Activated T-cell treated with anti-CD3 and anti-CD28 coated beads, Interleukin-2, amount 50 U/mL, for 72 hours (primary cell): ENCODE measurements at regions not wholly inside any gene's neighbourhood (a gene's known extent, or its start where the extent isn't known, plus 50 kb on each side); places are given as distances from the start of the nearest gene placed in this dataset.

Experiments used
- ATAC-seq, 2 donors: fragments of 150-1000 bp; cut with Tn5 transposase; replicated peaks in 1 of 2; 2 replicates each; pipeline ENCODE4 v1.10.0; 2021; ENCODE audit warnings: moderate library complexity in 2 of 2, mild to moderate bottlenecking in 1 of 2
- DNase-seq, 2 donors: peaks; one replicate each; pipeline ENCODE4 v3.0.0; 2021 to 2022; ENCODE audit warnings: mixed read lengths in 1 of 2
- H3K27ac Mint-ChIP-seq: one replicate; pipeline ENCODE4 v1.8.0; 2022; ENCODE audit warnings: mild to moderate bottlenecking, moderate library complexity, mixed read lengths
- H3K27me3 Mint-ChIP-seq: one replicate; pipeline ENCODE4 v1.8.0; 2022; ENCODE audit warnings: low read depth, mixed read lengths
- H3K36me3 Mint-ChIP-seq, 2 donors: one replicate each; pipeline ENCODE4 v1.8.0; 2022; ENCODE audit warnings: mixed read lengths in 2 of 2, mild to moderate bottlenecking in 1 of 2; ENCODE audit not compliant: insufficient read depth in 2 of 2
- H3K4me1 Mint-ChIP-seq: one replicate; pipeline ENCODE4 v1.8.0; 2022; ENCODE audit warnings: low read depth, mixed read lengths
- H3K4me3 Mint-ChIP-seq, 2 donors: one replicate each; pipeline ENCODE4 v1.8.0; 2022; ENCODE audit warnings: mild to moderate bottlenecking in 2 of 2, mixed read lengths in 2 of 2, moderate library complexity in 2 of 2
- H3K9me3 Mint-ChIP-seq, 2 donors: one replicate each; pipeline ENCODE4 v1.8.0; 2022; ENCODE audit warnings: mixed read lengths in 2 of 2

DNA sequence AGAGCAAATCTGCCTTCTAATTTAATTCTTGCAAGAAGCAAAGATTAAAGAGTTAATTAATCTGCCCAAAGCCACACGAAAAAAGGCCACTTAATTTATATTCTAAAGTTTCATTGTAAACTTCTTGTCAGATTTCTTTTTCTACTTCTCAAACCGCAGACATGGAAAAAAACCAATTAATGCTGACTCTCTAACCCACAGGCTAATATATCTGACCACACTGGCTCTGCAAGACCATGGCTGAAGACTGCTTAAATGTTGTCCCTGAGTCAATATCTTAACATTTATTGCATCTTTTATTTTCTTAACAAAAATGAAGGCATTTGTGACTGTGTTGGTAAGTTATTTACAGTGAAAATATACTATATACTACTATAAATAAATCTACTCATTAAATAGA, 234.0 kb upstream of the SP8 start:
- DNase-seq (no peak), ATAC-seq (no peak)
- H3K27me3 Mint-ChIP-seq = no peaks in the 10 kb centered on the region
- no peaks in the 10 kb centered on the region for H3K4me1 Mint-ChIP-seq
- no peak overlapping the region for H3K4me3 Mint-ChIP-seq
- no peaks in the 10 kb centered on the region for H3K36me3 Mint-ChIP-seq
- H3K9me3 Mint-ChIP-seq = peaks cover under 1% of the 10 kb centered on the region in 2 donors
- no peak overlapping the region for H3K27ac Mint-ChIP-seq

- DNase-seq (no peak), ATAC-seq (no peak)
- Mint-ChIP-seq H3K9me3 (no peaks in the 10 kb centered on the region), H3K27me3 (no peaks in the 10 kb centered on the region), H3K4me3 (no peak overlapping the region), H3K4me1 (no peaks in the 10 kb centered on the region), H3K27ac (no peak overlapping the region), H3K36me3 (no peaks in the 10 kb centered on the region)
Observed at GRCh38 chr7:21023841-21024484, 237.3 kb upstream of the SP8 start.

GRCh38 chr7:21024485-21024867, 237.8 kb upstream of the SP8 start:
- Mint-ChIP-seq H3K4me1 (no peaks in the 10 kb centered on the region), H3K36me3 (no peaks in the 10 kb centered on the region), H3K27ac (no peak overlapping the region), H3K9me3 (no peaks in the 10 kb centered on the region), H3K4me3 (no peak overlapping the region), H3K27me3 (no peaks in the 10 kb centered on the region)
- DNase-seq (no peak), ATAC-seq (no peak)

- Mint-ChIP-seq H3K27me3 (no peaks in the 10 kb centered on the region), H3K27ac (no peak overlapping the region), H3K4me1 (no peaks in the 10 kb centered on the region), H3K9me3 (no peaks in the 10 kb centered on the region), H3K4me3 (no peak overlapping the region), H3K36me3 (no peaks in the 10 kb centered on the region)
- no peak for DNase-seq
- no peak for ATAC-seq
Observed at GRCh38 chr7:21028186-21028585, 241.5 kb upstream of the SP8 start.

- H3K9me3 Mint-ChIP-seq = no peaks in the 10 kb centered on the region
- DNase-seq (no peak), ATAC-seq (no peak)
- H3K4me3 Mint-ChIP-seq = no peak overlapping the region
- no peaks in the 10 kb centered on the region for H3K36me3 Mint-ChIP-seq
- no peaks in the 10 kb centered on the region for H3K4me1 Mint-ChIP-seq
- H3K27me3 Mint-ChIP-seq = no peaks in the 10 kb centered on the region
- no peak overlapping the region for H3K27ac Mint-ChIP-seq
Observed at GRCh38 chr7:21028599-21028998, 241.9 kb upstream of the SP8 start.

DNA sequence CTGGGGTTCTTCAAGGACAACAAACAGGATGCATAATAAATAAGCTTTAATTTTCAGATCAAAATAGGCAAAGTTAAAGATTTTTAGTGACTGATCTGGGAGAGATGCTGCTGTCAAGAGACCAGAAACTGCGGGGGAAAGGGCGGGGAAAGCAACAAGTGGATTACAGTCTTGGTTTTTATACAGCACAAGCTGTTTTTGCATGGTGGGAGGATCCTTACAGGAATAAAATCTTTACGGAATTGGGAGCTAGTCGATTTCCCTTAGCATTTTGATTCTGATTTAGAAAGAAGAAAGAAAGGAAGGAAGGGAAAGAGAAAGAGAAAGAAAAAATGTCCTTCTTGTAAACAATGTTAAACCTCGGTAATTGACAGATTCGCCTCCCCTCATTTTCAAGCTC, 242.3 kb upstream of the SP8 start:
- H3K4me3 Mint-ChIP-seq = no peak overlapping the region
- no peaks in the 10 kb centered on the region for H3K4me1 Mint-ChIP-seq
- H3K36me3 Mint-ChIP-seq = no peaks in the 10 kb centered on the region
- no peaks in the 10 kb centered on the region for H3K9me3 Mint-ChIP-seq
- ATAC-seq (no peak), DNase-seq (no peak)
- H3K27ac Mint-ChIP-seq = no peak overlapping the region
- no peaks in the 10 kb centered on the region for H3K27me3 Mint-ChIP-seq

DNA sequence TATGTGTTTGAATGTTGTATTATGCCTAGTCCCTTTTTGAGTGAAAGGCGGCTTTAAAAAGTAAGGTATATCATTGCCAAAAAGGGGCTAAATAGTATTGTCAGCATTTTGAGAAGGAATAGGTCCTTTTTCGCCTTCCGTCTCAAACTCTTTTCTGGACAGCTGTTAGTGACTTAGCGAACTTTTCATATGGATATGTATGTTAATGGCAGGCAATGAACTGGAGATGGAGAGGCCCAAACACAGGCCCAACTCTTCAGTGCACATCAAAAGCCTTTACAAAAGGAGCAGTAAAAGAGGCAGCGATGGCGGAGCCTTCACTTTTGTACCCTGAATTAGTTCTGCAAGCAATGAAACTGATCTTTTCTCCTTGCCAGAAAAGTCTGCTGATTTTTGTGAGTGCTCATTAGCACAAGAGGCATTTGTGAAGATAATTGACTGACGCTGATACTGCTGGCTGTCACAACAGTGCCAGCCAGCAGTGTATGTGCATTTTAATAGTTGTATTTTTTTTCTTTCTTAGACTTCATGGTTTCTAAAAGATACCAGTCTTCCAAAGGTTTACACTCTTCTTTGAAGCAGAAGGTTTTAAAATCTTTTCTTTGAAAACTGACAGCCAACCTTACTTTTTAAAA, 243.7 kb upstream of the SP8 start:
- ATAC-seq = no peak
- H3K4me1 Mint-ChIP-seq = no peaks in the 10 kb centered on the region
- H3K36me3 Mint-ChIP-seq = no peaks in the 10 kb centered on the region
- DNase-seq = no peak
- no peak overlapping the region for H3K27ac Mint-ChIP-seq
- no peaks in the 10 kb centered on the region for H3K27me3 Mint-ChIP-seq
- H3K4me3 Mint-ChIP-seq = no peak overlapping the region
- no peaks in the 10 kb centered on the region for H3K9me3 Mint-ChIP-seq

DNA sequence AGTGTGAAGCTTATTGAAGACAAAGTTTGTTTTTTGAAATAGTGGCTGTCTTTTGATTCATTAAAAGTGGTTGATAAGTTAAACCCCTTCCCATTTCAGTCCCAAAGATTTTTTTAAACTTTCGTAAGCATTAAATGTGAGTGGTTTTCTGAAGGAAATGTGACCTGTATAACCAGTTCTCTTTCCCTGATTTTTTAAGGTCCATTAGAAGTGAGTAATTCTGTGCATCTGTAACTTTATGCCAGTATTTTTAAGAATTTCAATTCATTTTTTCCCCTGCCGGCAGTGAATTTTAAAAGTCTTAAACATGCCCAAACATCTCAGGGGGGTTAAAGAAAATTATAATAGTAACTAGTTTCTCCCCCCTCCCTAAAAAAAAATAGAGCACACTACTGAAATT, 254.6 kb upstream of the SP8 start:
- H3K36me3 Mint-ChIP-seq = no peaks in the 10 kb centered on the region
- H3K27me3 Mint-ChIP-seq = no peaks in the 10 kb centered on the region
- ATAC-seq (no peak), DNase-seq (no peak)
- peaks cover 1 to 2% of the 10 kb centered on the region in 2 donors for H3K9me3 Mint-ChIP-seq
- H3K4me3 Mint-ChIP-seq = no peak overlapping the region
- no peaks in the 10 kb centered on the region for H3K4me1 Mint-ChIP-seq
- no peak overlapping the region for H3K27ac Mint-ChIP-seq

GRCh38 chr7:21041666-21042065, 255.0 kb upstream of the SP8 start:
- DNase-seq (no peak), ATAC-seq (no peak)
- Mint-ChIP-seq H3K9me3 (peaks cover 1 to 2% of the 10 kb centered on the region in 2 donors), H3K4me1 (no peaks in the 10 kb centered on the region), H3K27me3 (no peaks in the 10 kb centered on the region), H3K27ac (no peak overlapping the region), H3K36me3 (no peaks in the 10 kb centered on the region), H3K4me3 (no peak overlapping the region)

GRCh38 chr7:21044384-21044783, 257.7 kb upstream of the SP8 start:
- Mint-ChIP-seq H3K27me3 (no peaks in the 10 kb centered on the region), H3K27ac (no peak overlapping the region), H3K36me3 (no peaks in the 10 kb centered on the region), H3K9me3 (peaks cover 0 to 1% of the 10 kb centered on the region in 2 donors), H3K4me1 (no peaks in the 10 kb centered on the region), H3K4me3 (no peak overlapping the region)
- ATAC-seq = no peak
- no peak for DNase-seq

GRCh38 chr7:21044913-21045568, 258.4 kb upstream of the SP8 start:
- DNase-seq (no peak), ATAC-seq (no peak)
- Mint-ChIP-seq H3K27me3 (no peaks in the 10 kb centered on the region), H3K9me3 (peaks cover 0 to 1% of the 10 kb centered on the region in 2 donors), H3K4me3 (no peak overlapping the region), H3K27ac (no peak overlapping the region), H3K4me1 (no peaks in the 10 kb centered on the region), H3K36me3 (no peaks in the 10 kb centered on the region)

DNA sequence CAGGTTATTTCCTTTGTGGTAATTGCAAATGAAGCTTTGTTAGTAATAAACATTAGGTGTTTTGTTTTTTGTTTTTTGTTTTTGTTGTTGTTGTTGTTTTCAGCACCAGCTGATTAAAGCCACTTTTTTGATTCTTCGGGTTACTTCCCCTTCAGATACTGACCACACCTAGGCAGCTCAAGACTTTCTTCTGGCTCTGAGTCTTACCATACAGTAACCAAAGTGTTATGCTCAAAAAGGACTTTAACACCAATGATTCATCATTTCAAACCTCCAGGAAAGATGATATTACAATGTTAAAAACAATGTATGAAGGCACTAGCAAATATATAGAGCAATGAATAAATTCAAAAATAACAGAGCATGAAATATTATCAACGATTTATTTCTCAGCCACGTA, 265.2 kb upstream of the SP8 start:
- Mint-ChIP-seq H3K4me3 (no peak overlapping the region), H3K9me3 (no peaks in the 10 kb centered on the region), H3K27ac (no peak overlapping the region), H3K27me3 (no peaks in the 10 kb centered on the region), H3K36me3 (no peaks in the 10 kb centered on the region), H3K4me1 (no peaks in the 10 kb centered on the region)
- no peak for DNase-seq
- ATAC-seq = no peak

DNA sequence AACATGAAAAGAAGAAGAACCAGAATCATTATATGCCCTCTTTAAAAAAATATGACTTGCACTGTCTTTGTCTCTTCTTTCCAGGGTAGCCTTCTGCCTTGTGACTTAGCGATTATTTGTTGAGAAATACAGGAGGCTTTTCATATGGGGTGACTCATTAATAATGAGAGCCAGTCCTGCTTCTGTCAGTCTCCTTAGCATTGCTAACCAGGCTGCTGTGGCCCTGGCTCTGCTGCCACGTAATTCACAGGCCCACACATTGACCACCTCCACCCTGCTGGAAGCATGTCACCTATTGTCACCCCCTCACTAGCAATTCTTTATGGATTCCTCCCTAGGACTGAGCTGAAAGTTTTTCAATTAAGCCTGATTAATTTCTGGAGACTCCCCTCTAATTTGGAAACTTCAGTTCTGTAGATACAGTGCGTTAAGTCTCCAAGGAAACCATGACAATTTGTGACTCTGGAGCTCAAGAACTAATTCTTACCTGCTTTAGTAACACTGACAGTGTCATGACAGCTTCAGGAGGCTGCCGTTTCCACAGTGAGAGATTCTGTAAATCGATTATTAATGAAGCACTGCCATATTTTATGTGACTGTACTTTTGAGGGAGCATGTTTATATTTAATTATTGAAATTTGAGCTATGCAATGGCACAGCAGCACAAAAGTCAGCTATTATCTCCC, 267.9 kb upstream of the SP8 start:
- no peak for ATAC-seq
- peaks cover 0 to 2% of the 10 kb centered on the region in 2 donors for H3K9me3 Mint-ChIP-seq
- H3K4me1 Mint-ChIP-seq = no peaks in the 10 kb centered on the region
- no peaks in the 10 kb centered on the region for H3K36me3 Mint-ChIP-seq
- no peak overlapping the region for H3K27ac Mint-ChIP-seq
- H3K27me3 Mint-ChIP-seq = no peaks in the 10 kb centered on the region
- no peak for DNase-seq
- H3K4me3 Mint-ChIP-seq = no peak overlapping the region
